Fibroblast of pulmonary artery (primary cell): ENCODE measurements at regions not wholly inside any gene's neighbourhood (a gene's known extent, or its start where the extent isn't known, plus 50 kb on each side); places are given as distances from the start of the nearest gene placed in this dataset.
A peak's percentile ranks its signal among the peaks of the same experiment; 100 is the strongest.

ENCODE experiments used
- DNase-seq: peaks from one replicate; pipeline ENCODE4 v3.0.0-alpha.2; 2010; ENCODE audit warnings: low read depth
- H3K4me3 ChIP-seq: replicated peaks from 2 replicates; pipeline ENCODE4 v1.5.1; 2011; ENCODE audit warnings: low read depth, mild to moderate bottlenecking, control low read depth, low read length, moderate library complexity
- CTCF ChIP-seq: IDR thresholded peaks from 2 replicates; pipeline ENCODE4 v1.5.1; 2011; ENCODE audit warnings: mild to moderate bottlenecking, control low read depth, low read length, inconsistent platforms; ENCODE audit errors: missing control alignments

DNA sequence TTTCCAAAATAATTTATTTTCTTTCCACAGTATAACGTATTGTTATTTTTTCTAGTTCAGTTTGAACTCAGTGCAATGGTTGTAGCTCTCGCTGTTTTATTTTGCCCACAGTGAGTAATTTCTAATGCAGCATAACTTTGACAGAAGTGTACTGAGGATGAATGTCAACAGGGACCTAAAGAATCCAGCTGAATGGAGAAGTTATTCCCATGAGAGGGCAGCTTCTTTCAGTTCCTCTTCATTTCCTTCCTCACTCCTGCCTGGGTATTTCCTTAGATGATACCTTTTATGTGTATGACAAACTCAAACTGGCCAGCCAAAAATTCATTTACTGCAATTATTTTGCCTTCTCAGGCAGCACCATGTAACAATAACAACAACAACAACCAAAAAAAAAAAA lies 1223.1 kb upstream of the ZEB2 start:
- no peak for TF ChIP-seq CTCF
- no peak overlapping the region for H3K4me3 ChIP-seq
- DNase-seq: peak; percentile 5

DNA sequence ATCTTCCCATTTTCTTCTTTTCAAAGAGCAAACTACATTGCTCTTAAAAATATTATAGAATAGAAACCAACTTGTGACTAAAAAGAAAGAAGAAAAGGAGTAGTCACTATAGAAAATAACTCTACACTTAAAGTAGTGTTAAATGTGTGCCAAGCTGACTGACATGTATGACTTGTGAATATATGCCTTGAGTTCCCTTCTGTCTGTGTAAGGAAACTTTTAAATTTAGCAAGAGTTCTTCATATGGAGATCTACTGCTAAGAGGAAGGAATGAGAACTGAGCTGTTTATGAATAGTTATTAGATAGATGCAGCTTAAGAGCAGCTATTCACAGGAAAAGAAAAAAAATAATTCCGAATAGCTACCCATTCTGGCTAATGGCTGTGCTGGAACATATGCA lies 1221.7 kb upstream of the ZEB2 start:
- TF ChIP-seq CTCF: no peak
- DNase-seq: peak; percentile 4
- no peak overlapping the region for H3K4me3 ChIP-seq

DNA sequence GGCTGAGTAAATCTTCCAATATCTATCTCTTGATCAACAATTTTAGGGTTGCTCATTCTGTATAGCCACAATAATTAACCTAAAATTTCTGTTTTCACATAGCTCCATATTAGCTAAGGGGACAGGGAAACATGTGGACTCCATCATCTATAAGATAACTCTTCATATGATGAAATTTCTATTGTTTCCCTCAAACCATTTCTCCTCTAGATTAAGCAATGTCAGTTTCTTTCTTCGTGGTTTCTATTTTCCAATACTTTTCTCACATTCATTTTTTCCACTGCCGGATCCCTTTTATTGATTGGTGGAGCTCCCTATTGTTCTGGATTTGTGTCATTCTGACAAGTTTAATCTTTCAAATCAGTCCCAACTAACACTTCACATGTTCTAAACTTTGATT lies 1221.3 kb upstream of the ZEB2 start:
- TF ChIP-seq CTCF: no peak
- no peak overlapping the region for H3K4me3 ChIP-seq
- DNase-seq: peak; percentile 70

DNA sequence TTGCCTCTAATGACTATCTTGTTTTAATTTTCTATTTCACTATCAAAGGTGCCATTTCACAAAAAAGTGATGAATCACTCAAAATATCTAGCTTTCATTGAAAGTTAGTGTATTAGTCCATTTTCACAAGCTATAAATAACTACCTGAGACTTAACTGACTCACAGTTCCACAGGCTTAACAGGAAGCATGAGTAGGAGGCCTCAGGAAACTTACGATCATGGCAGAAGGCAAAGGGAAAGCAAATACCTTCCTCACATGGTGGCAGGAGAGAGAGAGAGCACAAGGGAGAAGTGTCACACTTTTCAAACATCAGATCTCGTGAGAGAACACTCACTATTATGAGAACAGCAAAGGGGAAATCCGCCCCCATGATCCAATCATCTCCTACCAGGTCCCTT lies 1220.4 kb upstream of the ZEB2 start:
- H3K4me3 ChIP-seq: no peak overlapping the region
- TF ChIP-seq CTCF: no peak
- DNase-seq: peak; percentile 63

DNA sequence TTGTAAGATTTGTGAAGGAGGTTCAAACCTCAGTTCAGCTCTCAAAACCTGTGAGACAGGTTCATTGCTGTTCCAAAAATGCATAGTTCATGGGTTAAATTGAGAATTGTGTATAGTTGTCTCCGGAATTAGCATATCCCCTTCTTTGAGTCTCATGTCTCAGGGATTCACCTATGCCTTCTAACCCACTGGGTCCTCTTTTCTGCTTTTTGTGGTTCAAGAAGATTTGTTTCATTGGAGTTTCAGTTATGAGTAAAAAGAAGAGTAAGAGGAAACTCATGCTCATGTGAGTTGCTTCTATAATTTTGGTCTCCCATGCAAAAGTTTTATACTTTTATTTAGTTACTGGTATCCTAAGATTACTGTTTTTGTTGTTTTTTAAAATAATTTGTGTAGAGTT lies 1219.8 kb upstream of the ZEB2 start:
- no peak for TF ChIP-seq CTCF
- DNase-seq: no peak

GRCh38 chr2:145736871-145737270 lies 1217.0 kb upstream of the ZEB2 start:
- TF ChIP-seq CTCF: no peak
- DNase-seq: peak; percentile 4

More for the DNA sequence above, 1219.8 kb upstream of the ZEB2 start:
- no peak overlapping the region for H3K4me3 ChIP-seq

GRCh38 chr2:145731467-145731866 lies 1211.5 kb upstream of the ZEB2 start:
- no peak for TF ChIP-seq CTCF
- DNase-seq: no peak
- H3K4me3 ChIP-seq: no peak overlapping the region

More at GRCh38 chr2:145736871-145737270, 1217.0 kb upstream of the ZEB2 start:
- H3K4me3 ChIP-seq: no peak overlapping the region
